Spleen (tissue), 11 donors: ENCODE measurements at regions not wholly inside any gene's neighbourhood (a gene's known extent, or its start where the extent isn't known, plus 50 kb on each side); places are given as distances from the start of the nearest gene placed in this dataset.

Experiments
- DNase-seq: peaks from one replicate; pipeline ENCODE4 v3.0.0-alpha.2; 2020
- H3K27ac ChIP-seq, 8 donors: fragments of 200-600 bp; sonication (generic) in 7 of 8; 1 replicate in 4 of 8; 2 replicates in 4 of 8; pipeline versions ENCODE4 v1.5.0 to v1.8.0; 2016 to 2021; ENCODE audit warnings: inconsistent platforms in 4 of 8, mild to moderate bottlenecking in 4 of 8, moderate library complexity in 1 of 8
- H3K27me3 ChIP-seq, 7 donors: fragments of 200-600 bp; sonication (generic) in 6 of 7; replicated peaks in 1 of 7; 1 replicate in 4 of 7; 2 replicates in 3 of 7; pipeline versions ENCODE4 v1.5.0 to v1.8.0; 2016 to 2021; ENCODE audit warnings: inconsistent platforms in 3 of 7, mild to moderate bottlenecking in 1 of 7
- H3K36me3 ChIP-seq, 6 donors: fragments of 200-600 bp; sonication (generic) in 5 of 6; 1 replicate in 4 of 6; 2 replicates in 2 of 6; pipeline versions ENCODE4 v1.5.0 to v1.8.0; 2016 to 2021; ENCODE audit warnings: inconsistent platforms in 2 of 6
- H3K4me1 ChIP-seq, 6 donors: fragments of 200-600 bp; sonication (generic) in 5 of 6; 1 replicate in 3 of 6; 2 replicates in 3 of 6; pipeline versions ENCODE4 v1.5.0 to v1.8.0; 2016 to 2021; ENCODE audit warnings: inconsistent platforms in 3 of 6
- H3K4me3 ChIP-seq, 8 donors: fragments of 200-600 bp; sonication (generic) in 7 of 8; 1 replicate in 4 of 8; 2 replicates in 4 of 8; pipeline versions ENCODE4 v1.5.0 to v1.8.0; 2016 to 2021; ENCODE audit warnings: inconsistent platforms in 4 of 8, mild to moderate bottlenecking in 4 of 8, moderate library complexity in 2 of 8
- H3K9me3 ChIP-seq, 8 donors: fragments of 200-600 bp; sonication (generic) in 7 of 8; 1 replicate in 4 of 8; 2 replicates in 4 of 8; pipeline versions ENCODE4 v1.5.0 to v1.8.0; 2016 to 2021; ENCODE audit warnings: inconsistent platforms in 4 of 8
- CTCF ChIP-seq, 11 experiments: fragments of 200-600 bp in 7 of 11; fragments of 450-650 bp in 4 of 11; sonication (generic) in 4 of 11; IDR thresholded peaks in 8 of 11; conservative IDR thresholded peaks in 3 of 11; 1 replicate in 7 of 11; 2 replicates in 4 of 11; pipeline versions ENCODE4 v1.4.0 to v1.8.0; 2016 to 2021; ENCODE audit warnings: antibody characterized with exemption in 11 of 11, inconsistent platforms in 4 of 11, mild to moderate bottlenecking in 1 of 11
- POLR2A ChIP-seq, 3 donors: fragments of 450-650 bp; IDR thresholded peaks; one replicate each; pipeline ENCODE4 v1.5.1; 2017; ENCODE audit warnings: antibody characterized with exemption in 3 of 3, mild to moderate bottlenecking in 1 of 3
- POLR2AphosphoS5 ChIP-seq, 3 donors: sonication (generic); formaldehyde crosslinking; IDR thresholded peaks; one replicate each; pipeline ENCODE4 v1.5.1; 2017; ENCODE audit warnings: antibody characterized with exemption in 3 of 3
- WGBS, 5 donors: extraction: QIAGEN DNeasy Blood & Tissue Kit in 3 of 5; methylation state at CpG; one replicate each; pipeline versions ENCODE4 v1.1.5 to v1.1.7; 2013 to 2018; 5-methylcytosine and 5-hydroxymethylcytosine counted together
- intact Hi-C: fragments of 100-400 bp; cut with DNase I; formaldehyde crosslinking; loops from one replicate; pipeline ENCODE4 v1.15.0; 2023; ENCODE audit warnings: low total_unique reads
- donor health status: healthy with polysubstance abuse.
- donor health status: DM: no; HTN: no; CAD: no; lungs with moderate emphysema.
- donor health status: DM: no; HTN: no; CAD: no.
- donor health status: Bipolar disorder and iron deficiency.
- donor health status: healthy.
- donor health status: DM: no; HTN: no; CAD: no.
- donor health status: DM: yes; HTN: yes; CAD: no.

GRCh38 chr10:118968482-118968881, 61.0 kb upstream of the NANOS1 start:
- H3K36me3 ChIP-seq: no peaks in the 10 kb centered on the region
- no peak for DNase-seq
- no peak overlapping the region for H3K4me3 ChIP-seq
- H3K4me1 ChIP-seq: no peaks in the 10 kb centered on the region
- intact Hi-C loops: no loop called here
- peaks cover 0 to 24% (median 0%) of the 10 kb centered on the region in 7 donors for H3K27me3 ChIP-seq
- 73 to 87% (median 82%) methylated on average over 10 to 11 of the region's 11 CpGs for WGBS, 5 donors
- TF ChIP-seq POLR2A (IDR thresholded peaks at IDR 0.05) (no peak), POLR2AphosphoS5 (IDR thresholded peaks at IDR 0.05) (no peak), CTCF (IDR thresholded peaks at IDR 0.05 in 8 of 11, conservative IDR thresholded peaks at IDR 0.05 in 3 of 11) (no peak)
- H3K27ac ChIP-seq: no peak overlapping the region
- peaks cover 0 to 4% (median 2%) of the 10 kb centered on the region in 8 donors for H3K9me3 ChIP-seq

GRCh38 chr10:118969014-118969413, 60.5 kb upstream of the NANOS1 start:
- 72 to 95% (median 88%) methylated on average over 5 of the region's 5 CpGs for WGBS, 5 donors
- no peak overlapping the region for H3K4me3 ChIP-seq
- H3K27ac ChIP-seq: no peak overlapping the region
- H3K9me3 ChIP-seq: peaks cover 3 to 10% (median 7%) of the 10 kb centered on the region in 8 donors
- no peaks in the 10 kb centered on the region for H3K4me1 ChIP-seq
- peaks cover 0 to 24% (median 0%) of the 10 kb centered on the region in 7 donors for H3K27me3 ChIP-seq
- intact Hi-C loops: no loop called here
- no peaks in the 10 kb centered on the region for H3K36me3 ChIP-seq
- DNase-seq: no peak
- TF ChIP-seq CTCF (IDR thresholded peaks at IDR 0.05 in 8 of 11, conservative IDR thresholded peaks at IDR 0.05 in 3 of 11) (no peak), POLR2A (IDR thresholded peaks at IDR 0.05) (no peak), POLR2AphosphoS5 (IDR thresholded peaks at IDR 0.05) (no peak)

DNA sequence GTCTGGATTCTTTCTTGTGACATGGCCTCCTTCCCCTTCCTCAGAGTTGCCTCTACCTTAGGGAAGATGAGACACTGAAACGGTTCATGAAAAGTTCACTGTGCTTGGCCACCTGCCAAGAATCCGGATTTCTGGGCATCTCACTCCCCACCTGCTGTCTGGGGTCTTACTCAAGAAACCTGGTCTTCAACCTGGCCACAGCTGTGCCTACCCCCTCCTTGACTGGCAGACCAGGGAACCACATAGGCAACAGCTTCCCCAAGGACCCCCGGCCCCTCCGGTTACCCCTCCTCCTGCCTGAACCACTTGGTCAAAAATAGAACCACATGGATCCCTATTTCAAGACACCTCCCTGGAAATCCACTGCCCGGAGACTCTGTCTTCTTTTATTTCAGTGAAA, 58.7 kb upstream of the NANOS1 start:
- intact Hi-C loops: no loop called here
- WGBS, 5 donors: 57 to 75% (median 71%) methylated on average over 5 of the region's 5 CpGs
- TF ChIP-seq CTCF (IDR thresholded peaks at IDR 0.05 in 8 of 11, conservative IDR thresholded peaks at IDR 0.05 in 3 of 11): no peak
- no peak for TF ChIP-seq POLR2AphosphoS5 (IDR thresholded peaks at IDR 0.05)
- Histone ChIP-seq H3K9me3 (peaks cover 3 to 18% (median 9%) of the 10 kb centered on the region in 8 donors), H3K27me3 (peaks cover 0 to 21% (median 0%) of the 10 kb centered on the region in 7 donors), H3K4me1 (no peaks in the 10 kb centered on the region), H3K27ac (no peak overlapping the region), H3K36me3 (no peaks in the 10 kb centered on the region), H3K4me3 (no peak overlapping the region)
- DNase-seq: no peak

DNA sequence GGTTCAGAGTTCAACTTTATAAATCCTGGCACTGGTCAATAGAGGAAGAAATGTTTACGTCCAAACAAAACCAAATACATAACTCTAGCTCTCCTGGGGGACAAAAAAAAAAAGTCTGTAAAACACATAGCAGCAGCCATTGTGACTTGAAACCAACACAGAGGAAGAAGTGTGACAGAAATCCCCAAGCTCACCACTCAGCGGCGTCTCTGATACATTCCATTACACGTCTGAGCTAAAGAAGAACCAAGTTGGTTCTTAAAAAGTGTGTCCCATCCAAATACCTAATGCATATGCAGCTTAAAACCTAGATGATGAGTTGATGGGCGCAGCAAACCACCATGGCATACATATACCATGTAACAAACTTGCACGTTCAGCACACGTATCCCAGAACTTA, 58.3 kb upstream of the NANOS1 start:
- TF ChIP-seq POLR2AphosphoS5 (IDR thresholded peaks at IDR 0.05) (no peak), POLR2A (IDR thresholded peaks at IDR 0.05) (no peak), CTCF (IDR thresholded peaks at IDR 0.05 in 8 of 11, conservative IDR thresholded peaks at IDR 0.05 in 3 of 11) (no peak)
- Histone ChIP-seq H3K9me3 (peaks cover 3 to 21% (median 9%) of the 10 kb centered on the region in 8 donors), H3K4me3 (no peak overlapping the region), H3K27me3 (peaks cover 0 to 17% (median 0%) of the 10 kb centered on the region in 7 donors), H3K4me1 (no peaks in the 10 kb centered on the region), H3K27ac (no peak overlapping the region), H3K36me3 (no peaks in the 10 kb centered on the region)
- intact Hi-C loops: no loop called here
- no peak for DNase-seq
- 76 to 83% (median 82%) methylated on average over 7 of the region's 7 CpGs for WGBS, 5 donors
